GM13976 (cell line): ENCODE measurements at regions not wholly inside any gene's neighbourhood (a gene's known extent, or its start where the extent isn't known, plus 50 kb on each side); places are given as distances from the start of the nearest gene placed in this dataset.

Experiments
- DNase-seq: peaks from one replicate; pipeline ENCODE4 v3.0.0; 2012; ENCODE audit warnings: low spot score
- in situ Hi-C: fragments of 300-500 bp; cut with MboI; formaldehyde crosslinking; loops from one replicate; pipeline ENCODE4 v1.12.0; 2022; ENCODE audit warnings: low sequenced_read_pairs, mixed read lengths, inconsistent platforms; ENCODE audit not compliant: unreplicated experiment
- TF ChIP-seq, protein P1 (sequence below): IDR thresholded peaks from 2 replicates; pipeline ENCODE4 v1.5.1; 2012; ENCODE audit warnings: borderline replicate concordance, mild to moderate bottlenecking; ENCODE audit not compliant: insufficient read depth; ENCODE audit errors: extremely low read depth, missing control alignments, control extremely low read depth

DNA sequence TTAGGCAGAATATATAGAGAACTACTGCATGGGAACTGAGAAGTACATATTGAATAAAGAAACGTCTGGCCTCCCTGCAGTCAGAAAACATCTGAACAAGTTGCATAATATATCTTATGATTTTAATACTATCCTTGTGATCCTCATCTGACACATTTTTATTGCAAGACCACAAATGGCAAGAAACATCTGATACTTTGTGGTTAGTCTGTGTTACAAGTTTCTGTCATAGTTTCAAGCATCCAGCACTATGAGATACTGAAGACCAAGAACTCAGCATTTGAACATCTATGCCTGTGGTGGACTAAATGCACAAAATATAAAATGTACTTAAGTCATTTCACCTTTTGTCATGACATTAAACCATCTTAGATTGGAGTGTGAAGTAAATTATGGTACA lies 1175.8 kb upstream of the MIR17HG start:
- TF ChIP-seq, protein P1, sequence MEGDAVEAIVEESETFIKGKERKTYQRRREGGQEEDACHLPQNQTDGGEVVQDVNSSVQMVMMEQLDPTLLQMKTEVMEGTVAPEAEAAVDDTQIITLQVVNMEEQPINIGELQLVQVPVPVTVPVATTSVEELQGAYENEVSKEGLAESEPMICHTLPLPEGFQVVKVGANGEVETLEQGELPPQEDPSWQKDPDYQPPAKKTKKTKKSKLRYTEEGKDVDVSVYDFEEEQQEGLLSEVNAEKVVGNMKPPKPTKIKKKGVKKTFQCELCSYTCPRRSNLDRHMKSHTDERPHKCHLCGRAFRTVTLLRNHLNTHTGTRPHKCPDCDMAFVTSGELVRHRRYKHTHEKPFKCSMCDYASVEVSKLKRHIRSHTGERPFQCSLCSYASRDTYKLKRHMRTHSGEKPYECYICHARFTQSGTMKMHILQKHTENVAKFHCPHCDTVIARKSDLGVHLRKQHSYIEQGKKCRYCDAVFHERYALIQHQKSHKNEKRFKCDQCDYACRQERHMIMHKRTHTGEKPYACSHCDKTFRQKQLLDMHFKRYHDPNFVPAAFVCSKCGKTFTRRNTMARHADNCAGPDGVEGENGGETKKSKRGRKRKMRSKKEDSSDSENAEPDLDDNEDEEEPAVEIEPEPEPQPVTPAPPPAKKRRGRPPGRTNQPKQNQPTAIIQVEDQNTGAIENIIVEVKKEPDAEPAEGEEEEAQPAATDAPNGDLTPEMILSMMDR, result no peak
- DNase-seq, result no peak
- in situ Hi-C loops, result no loop called here

DNA sequence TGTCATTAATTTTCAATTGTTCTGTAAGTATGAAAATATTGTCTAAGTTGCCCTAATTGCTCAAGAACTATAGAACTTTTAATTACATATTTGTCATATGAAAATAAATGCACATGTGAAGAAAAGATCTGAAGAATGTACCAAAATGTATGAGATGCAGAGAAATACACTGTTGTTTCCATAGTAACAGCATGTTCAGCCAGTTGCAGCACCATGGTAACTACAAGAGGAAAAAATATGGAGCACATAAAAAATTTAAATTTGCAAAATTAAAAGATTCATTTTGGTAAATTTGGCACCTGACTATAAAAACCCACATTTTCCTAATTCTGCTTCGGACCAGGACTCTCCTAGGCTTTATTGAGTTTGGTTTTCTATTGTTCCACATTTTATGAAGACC lies 1170.0 kb upstream of the MIR17HG start:
- no peak for DNase-seq
- TF ChIP-seq, protein P1, result no peak
- in situ Hi-C loops, result no loop called here

DNA sequence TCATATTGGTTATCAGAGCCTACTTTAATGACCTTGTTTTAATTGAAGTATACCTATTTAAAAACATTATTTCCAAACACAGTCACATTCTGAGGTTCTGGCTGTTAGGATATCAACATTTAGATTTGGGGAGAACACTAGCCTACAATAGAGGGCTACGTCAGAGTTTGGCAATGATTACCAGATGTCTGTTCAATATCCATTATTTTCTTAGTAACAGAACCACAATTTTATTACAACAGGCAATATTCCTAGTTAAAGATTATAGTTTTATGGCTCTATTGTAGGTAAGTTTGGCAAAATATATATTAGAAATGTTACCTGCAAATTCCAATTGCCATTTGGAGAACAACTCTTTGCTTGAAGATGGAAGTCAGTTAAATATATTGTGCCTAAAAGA lies 1163.1 kb upstream of the MIR17HG start:
- TF ChIP-seq, protein P1, result no peak
- in situ Hi-C loops, result no loop called here
- no peak for DNase-seq

DNA sequence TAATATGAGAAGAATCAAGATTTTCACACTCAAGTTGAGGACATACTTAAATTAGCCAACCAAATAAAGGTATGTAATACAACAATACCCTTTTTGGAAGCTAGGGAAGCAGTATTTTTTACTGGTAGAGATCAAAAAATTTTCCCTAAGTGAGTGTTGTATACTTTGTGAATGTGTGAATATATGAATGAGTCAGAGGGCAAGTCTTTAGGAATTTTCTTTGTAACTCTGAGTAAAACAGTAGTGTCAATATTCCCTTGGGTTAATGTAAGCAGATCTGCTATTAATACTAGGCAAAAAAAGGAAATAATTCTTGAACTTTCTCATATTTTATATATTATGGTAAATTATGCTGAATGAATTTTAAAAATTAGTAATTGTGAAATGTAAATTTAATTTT lies 1161.8 kb upstream of the MIR17HG start:
- TF ChIP-seq, protein P1, result no peak
- no peak for DNase-seq
- in situ Hi-C loops, result no loop called here

DNA sequence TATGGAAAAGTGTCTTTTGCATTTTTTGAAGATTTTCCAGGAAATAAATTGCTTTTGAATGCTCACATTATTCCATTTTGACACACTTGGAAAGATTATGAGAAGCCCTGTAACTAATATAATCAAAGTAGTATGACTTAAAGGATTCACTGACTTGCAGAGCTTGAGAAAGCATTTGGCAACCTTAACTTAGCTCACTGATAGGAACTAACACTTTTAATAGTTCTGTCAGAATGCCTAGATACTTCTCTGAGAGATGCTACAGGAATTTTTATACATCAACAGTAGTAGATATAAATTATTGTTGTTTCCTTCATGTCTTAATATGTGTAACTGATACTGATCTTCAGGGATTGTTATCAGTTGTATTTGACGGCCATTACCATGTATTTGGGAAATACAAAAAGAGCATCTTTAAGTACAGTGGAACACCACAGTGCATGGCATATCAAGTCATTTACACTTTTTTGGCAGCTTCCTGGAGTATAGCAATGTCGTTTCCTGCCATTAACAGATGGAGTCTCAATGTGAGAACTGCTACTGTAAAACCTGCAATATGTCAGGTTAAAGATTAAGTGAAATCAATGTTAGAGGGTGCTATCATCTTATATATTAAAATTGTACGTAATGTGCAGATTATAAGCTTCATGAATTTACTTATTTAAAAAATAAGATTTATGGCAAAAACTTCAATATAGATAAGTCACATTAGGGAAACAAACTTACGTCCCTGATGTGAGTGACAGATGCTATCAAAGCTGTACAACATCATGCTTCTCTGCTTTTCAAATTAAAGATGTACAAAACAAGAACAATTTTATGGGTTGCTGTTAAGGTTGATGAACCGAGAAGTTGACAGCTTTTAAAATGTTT lies 1159.8 kb upstream of the MIR17HG start:
- TF ChIP-seq, protein P1, result no peak
- no peak for DNase-seq
- in situ Hi-C loops, result no loop called here

DNA sequence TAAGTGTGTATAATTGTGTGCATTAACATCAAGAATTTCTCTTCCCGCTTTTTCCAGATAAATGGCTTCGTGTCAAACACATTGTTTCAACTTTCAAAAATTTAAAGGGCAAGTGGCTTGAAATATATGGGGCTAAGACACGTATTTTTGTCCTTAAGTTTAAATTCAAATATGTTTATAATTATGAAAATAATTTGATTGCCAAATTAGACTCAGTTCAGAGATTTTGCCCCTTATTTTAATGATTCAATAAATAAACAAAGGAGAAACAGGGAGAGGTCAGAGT lies 1159.2 kb upstream of the MIR17HG start:
- no peak for DNase-seq
- TF ChIP-seq, protein P1, result no peak
- in situ Hi-C loops, result no loop called here
